MM.1S (cell line): ENCODE measurements at regions not wholly inside any gene's neighbourhood (a gene's known extent, or its start where the extent isn't known, plus 50 kb on each side); places are given as distances from the start of the nearest gene placed in this dataset.

Experiments used
- DNase-seq: peaks from one replicate; pipeline ENCODE4 v3.0.0-alpha.2; 2015
- H2AFZ ChIP-seq: fragments of 300-600 bp; sonication (generic); 2 replicates; pipeline ENCODE4 v1.6.0; 2016; ENCODE audit warnings: antibody characterized with exemption, low read length
- H3F3A ChIP-seq: fragments of 300-600 bp; sonication (generic); 2 replicates; pipeline ENCODE4 v1.6.1; 2016; ENCODE audit warnings: mild to moderate bottlenecking, antibody characterized with exemption, low read length, moderate library complexity, mixed read lengths; ENCODE audit not compliant: insufficient read depth
- H3K27ac ChIP-seq: fragments of 300-600 bp; sonication (generic); 2 replicates; pipeline ENCODE4 v1.5.1; 2016; ENCODE audit warnings: mild to moderate bottlenecking, low read length
- H3K27me3 ChIP-seq: fragments of 300-600 bp; sonication (generic); replicated peaks from 2 replicates; pipeline ENCODE4 v1.6.0; 2016; ENCODE audit warnings: low read length; ENCODE audit not compliant: insufficient read depth
- H3K36me3 ChIP-seq: fragments of 300-600 bp; sonication (generic); replicated peaks from 2 replicates; pipeline ENCODE4 v1.6.1; 2016; ENCODE audit warnings: mild to moderate bottlenecking, low read length, mixed read lengths; ENCODE audit not compliant: insufficient read depth
- H3K4me1 ChIP-seq: fragments of 300-600 bp; sonication (generic); 2 replicates; pipeline ENCODE4 v1.6.1; 2016; ENCODE audit warnings: low read length, mixed read lengths
- H3K4me2 ChIP-seq: fragments of 300-600 bp; sonication (generic); 2 replicates; pipeline ENCODE4 v1.6.0; 2016; ENCODE audit warnings: low read depth, low read length
- H3K4me3 ChIP-seq: fragments of 300-600 bp; sonication (generic); 2 replicates; pipeline ENCODE4 v1.5.1; 2016; ENCODE audit warnings: low read length, mixed read lengths
- H3K79me2 ChIP-seq: fragments of 300-600 bp; sonication (generic); 2 replicates; pipeline ENCODE4 v1.6.1; 2016; ENCODE audit warnings: mixed run types, low read length, mixed read lengths
- H3K9ac ChIP-seq: fragments of 300-600 bp; sonication (generic); 2 replicates; pipeline ENCODE4 v1.6.1; 2016; ENCODE audit warnings: low read length, mixed read lengths
- H3K9me2 ChIP-seq: fragments of 300-600 bp; sonication (generic); replicated peaks from 2 replicates; pipeline ENCODE4 v1.6.1; 2016; ENCODE audit warnings: mild to moderate bottlenecking, low read length, mixed read lengths; ENCODE audit not compliant: insufficient read depth
- H3K9me3 ChIP-seq: fragments of 300-600 bp; sonication (generic); replicated peaks from 2 replicates; pipeline ENCODE4 v1.6.1; 2016; ENCODE audit warnings: mild to moderate bottlenecking, low read length, mixed read lengths; ENCODE audit not compliant: insufficient read depth
- H4K20me1 ChIP-seq: fragments of 300-600 bp; sonication (generic); 2 replicates; pipeline ENCODE4 v1.6.1; 2016; ENCODE audit warnings: mild to moderate bottlenecking, low read length, moderate library complexity, mixed read lengths; ENCODE audit not compliant: insufficient read depth
- EZH2 ChIP-seq: fragments of 300-600 bp; sonication (generic); optimal IDR thresholded peaks from 2 replicates; pipeline ENCODE3; 2017; ENCODE audit warnings: low read depth, mild to moderate bottlenecking, antibody characterized with exemption, low read length, mixed read lengths
- EZH2phosphoT487 ChIP-seq: fragments of 300-600 bp; sonication (generic); IDR thresholded peaks from 2 replicates; pipeline ENCODE4 v1.6.1; 2018; ENCODE audit warnings: antibody characterized with exemption, low read length
- TF ChIP-seq, protein P1 (sequence below): fragments of 300-600 bp; sonication (generic); IDR thresholded peaks from 2 replicates; pipeline ENCODE4 v1.5.1; 2016; ENCODE audit warnings: antibody characterized with exemption, low read length, mixed read lengths

DNA sequence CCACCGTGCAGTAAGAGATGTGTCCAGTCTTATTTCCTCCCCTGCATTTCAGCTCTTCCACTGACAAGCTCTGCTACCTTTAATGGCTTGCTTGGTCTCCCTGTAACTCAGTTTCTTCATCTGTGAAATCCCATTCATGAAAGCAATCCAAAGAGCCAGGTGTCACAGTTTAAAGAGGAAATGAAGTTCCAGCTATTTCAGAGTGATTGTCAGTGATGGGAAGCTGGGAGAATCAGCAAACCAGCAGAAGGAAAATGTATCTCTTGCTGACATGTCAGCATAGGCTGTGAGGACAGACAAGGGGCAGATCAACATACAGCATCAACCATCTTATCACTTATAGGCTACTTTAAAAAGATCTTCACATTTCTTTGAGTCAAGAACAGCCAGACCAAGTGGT, 445.3 kb downstream of the ADRA2A start:
- Histone ChIP-seq H3K27ac (no peak overlapping the region), H3K9me2 (no peaks in the 10 kb centered on the region), H3K36me3 (no peaks in the 10 kb centered on the region), H3K9me3 (no peaks in the 10 kb centered on the region), H3K27me3 (no peaks in the 10 kb centered on the region), H3K4me3 (no peak overlapping the region), H2AFZ (no peak overlapping the region), H3F3A (no peaks in the 10 kb centered on the region), H3K79me2 (no peaks in the 10 kb centered on the region), H4K20me1 (no peaks in the 10 kb centered on the region), H3K9ac (no peak overlapping the region), H3K4me2 (no peak overlapping the region), H3K4me1 (peaks cover 5% of the 10 kb centered on the region)
- TF ChIP-seq, protein P1, sequence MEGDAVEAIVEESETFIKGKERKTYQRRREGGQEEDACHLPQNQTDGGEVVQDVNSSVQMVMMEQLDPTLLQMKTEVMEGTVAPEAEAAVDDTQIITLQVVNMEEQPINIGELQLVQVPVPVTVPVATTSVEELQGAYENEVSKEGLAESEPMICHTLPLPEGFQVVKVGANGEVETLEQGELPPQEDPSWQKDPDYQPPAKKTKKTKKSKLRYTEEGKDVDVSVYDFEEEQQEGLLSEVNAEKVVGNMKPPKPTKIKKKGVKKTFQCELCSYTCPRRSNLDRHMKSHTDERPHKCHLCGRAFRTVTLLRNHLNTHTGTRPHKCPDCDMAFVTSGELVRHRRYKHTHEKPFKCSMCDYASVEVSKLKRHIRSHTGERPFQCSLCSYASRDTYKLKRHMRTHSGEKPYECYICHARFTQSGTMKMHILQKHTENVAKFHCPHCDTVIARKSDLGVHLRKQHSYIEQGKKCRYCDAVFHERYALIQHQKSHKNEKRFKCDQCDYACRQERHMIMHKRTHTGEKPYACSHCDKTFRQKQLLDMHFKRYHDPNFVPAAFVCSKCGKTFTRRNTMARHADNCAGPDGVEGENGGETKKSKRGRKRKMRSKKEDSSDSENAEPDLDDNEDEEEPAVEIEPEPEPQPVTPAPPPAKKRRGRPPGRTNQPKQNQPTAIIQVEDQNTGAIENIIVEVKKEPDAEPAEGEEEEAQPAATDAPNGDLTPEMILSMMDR, result no peak
- TF ChIP-seq EZH2, result no peak
- no peak for TF ChIP-seq EZH2phosphoT487
- DNase-seq, result no peak

DNA sequence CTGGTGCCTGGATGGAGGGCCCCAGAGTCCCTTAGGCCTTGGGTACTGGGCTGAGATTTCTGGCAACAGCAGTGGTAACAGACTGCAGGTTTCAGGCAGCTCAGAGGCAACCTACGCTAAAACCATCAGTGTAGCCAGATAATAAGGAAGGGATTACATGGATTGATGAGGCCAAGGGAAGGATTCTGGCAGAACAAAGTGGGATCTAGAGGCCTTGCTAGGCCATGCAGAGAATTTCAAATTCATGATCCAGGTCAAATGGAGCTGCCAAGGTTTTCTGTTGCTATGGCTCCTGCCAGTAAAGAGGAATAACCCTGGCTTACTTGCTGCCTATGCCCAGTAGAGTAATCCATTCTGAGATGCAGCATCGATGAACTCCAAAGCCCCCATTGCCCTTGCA, 445.7 kb downstream of the ADRA2A start:
- Histone ChIP-seq H3K9me3 (no peaks in the 10 kb centered on the region), H3K4me1 (peaks cover 5% of the 10 kb centered on the region; the same call in 1 of the 2 replicates), H3K36me3 (no peaks in the 10 kb centered on the region), H3K9me2 (no peaks in the 10 kb centered on the region), H3K4me3 (no peak overlapping the region), H3K9ac (no peak overlapping the region), H2AFZ (no peak overlapping the region), H3K27me3 (no peaks in the 10 kb centered on the region), H4K20me1 (no peaks in the 10 kb centered on the region), H3K27ac (no peak overlapping the region), H3K4me2 (no peak overlapping the region), H3K79me2 (no peaks in the 10 kb centered on the region), H3F3A (no peaks in the 10 kb centered on the region)
- no peak for TF ChIP-seq EZH2
- TF ChIP-seq, protein P1, result no peak
- no peak for TF ChIP-seq EZH2phosphoT487
- DNase-seq, result no peak

DNA sequence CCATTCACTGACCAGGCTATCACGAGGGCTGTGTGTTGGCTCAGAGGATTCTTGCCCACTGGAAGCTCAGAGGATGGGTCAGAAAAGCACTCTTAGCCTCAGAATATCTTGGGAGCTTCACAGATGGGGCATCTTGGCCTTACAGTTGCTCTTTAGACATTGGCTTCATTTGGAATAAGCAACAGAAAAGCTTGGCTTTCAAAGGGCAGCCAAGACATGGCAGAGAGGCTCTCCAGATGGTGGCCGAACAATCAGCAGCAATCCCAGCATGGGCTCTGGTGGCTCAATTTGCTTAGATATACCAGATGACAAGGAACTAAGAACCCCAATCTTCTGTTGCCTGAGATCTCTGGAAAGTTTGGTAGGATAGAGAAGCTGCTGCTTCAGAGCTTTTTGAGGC, 446.2 kb downstream of the ADRA2A start:
- Histone ChIP-seq H4K20me1 (no peaks in the 10 kb centered on the region), H3K4me3 (no peak overlapping the region), H3K27ac (no peak overlapping the region), H3K4me1 (peaks cover 5% of the 10 kb centered on the region; the same call in 1 of the 2 replicates), H3F3A (no peaks in the 10 kb centered on the region), H3K9me3 (no peaks in the 10 kb centered on the region), H3K9ac (no peak overlapping the region), H3K4me2 (no peak overlapping the region), H3K9me2 (no peaks in the 10 kb centered on the region), H3K79me2 (no peaks in the 10 kb centered on the region), H3K27me3 (no peaks in the 10 kb centered on the region), H2AFZ (no peak overlapping the region), H3K36me3 (no peaks in the 10 kb centered on the region)
- DNase-seq, result no peak
- no peak for TF ChIP-seq EZH2
- TF ChIP-seq, protein P1, result no peak
- no peak for TF ChIP-seq EZH2phosphoT487
